Caki2 (cell line): ENCODE measurements at regions not wholly inside any gene's neighbourhood (a gene's known extent, or its start where the extent isn't known, plus 50 kb on each side); places are given as distances from the start of the nearest gene placed in this dataset.

Experiments
- DNase-seq: peaks from one replicate; pipeline ENCODE4 v3.0.0-alpha.2; 2015; ENCODE audit warnings: low read depth
- in situ Hi-C: cut with HindIII; loops from 2 replicates; pipeline ENCODE4 v1.10.0; 2016; ENCODE audit warnings: low sequenced_read_pairs, low pct_unique_long_range_greater_than_20kb, mixed read lengths

DNA sequence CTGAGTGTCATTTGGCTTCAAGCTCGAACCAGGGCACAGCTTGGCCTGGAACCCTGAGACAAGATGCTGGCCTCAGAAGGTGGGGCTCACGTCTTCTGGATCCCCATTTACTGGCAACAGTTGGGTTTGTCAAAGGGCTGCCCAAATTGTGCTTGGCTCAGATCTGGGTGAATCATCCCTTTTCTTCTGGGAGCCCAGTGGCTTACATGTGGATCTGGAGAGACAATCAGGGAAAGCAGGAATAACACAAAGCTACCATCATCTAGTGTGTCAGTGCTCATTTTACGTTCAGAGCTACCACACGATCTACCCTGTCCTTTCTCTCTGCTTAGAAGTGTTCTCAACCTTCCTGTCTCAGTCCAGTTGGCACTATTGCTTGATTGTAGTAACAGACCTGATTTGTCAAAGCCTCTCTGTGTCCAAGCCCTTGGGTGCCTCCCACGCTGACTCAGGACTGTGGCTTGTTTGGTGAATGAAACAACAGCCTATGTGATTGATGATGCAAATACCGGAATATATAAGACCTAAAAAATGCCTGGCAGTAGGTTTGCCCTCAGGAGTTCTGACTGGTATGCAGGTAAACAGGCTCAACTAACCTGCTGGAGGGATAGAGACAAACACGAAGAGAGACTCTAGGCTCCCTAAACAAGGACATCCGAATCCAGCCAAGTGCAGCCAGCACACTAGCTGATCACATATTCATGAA is 974.3 kb downstream of the VRK1 start:
- DNase-seq = no peak
- in situ Hi-C loops = no loop called here

DNA sequence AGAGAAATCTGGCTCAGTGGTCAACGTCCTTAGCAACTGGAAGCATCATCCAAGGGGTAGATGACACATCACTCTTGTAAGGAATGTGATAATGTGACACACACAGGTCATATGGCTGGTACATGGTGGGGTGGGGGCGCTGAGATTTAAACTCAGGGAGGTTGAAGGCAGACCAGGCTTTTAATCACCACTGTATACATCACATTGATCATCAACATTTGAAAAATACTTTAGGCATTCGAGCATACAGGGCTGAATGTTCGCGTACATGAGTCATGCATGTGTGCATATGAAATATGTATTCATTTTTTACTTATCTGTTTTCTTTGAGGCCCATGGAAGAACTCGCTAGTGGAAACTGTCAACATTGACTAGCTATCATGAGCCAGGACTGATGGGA is 976.4 kb downstream of the VRK1 start:
- in situ Hi-C loops = no loop called here
- DNase-seq = no peak

DNA sequence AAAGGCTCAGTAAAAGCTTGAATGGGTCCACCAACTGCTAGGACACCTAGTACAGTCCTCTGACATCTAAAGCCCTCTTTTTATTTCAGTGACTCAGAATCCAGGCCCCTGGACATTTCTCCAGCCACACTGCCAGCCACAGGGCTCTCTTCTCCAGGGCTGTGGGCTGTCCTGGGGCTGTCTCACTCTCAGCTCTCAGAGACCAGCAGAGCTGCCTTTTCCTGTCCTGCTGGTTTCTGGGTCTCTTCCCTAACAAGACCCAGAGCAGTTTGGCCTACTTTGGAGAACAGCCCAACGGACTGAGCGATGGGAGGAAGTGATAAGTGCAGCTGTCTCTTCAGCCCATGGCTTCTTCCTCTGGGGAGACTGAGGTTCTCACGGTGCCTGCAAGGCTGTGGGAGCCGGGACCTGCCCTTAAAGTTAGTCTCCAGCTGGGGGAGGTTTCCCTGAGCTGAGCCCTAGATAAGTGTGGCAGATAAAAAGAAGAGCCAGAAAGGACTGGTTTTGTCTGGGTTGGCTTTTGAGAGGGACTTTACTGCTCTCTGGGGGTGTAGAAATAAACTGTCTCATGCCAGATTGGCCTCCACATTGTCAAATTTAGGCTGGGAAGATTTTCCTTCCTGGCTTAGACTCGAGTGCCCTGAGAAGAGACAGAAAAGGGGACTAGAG is 979.8 kb downstream of the VRK1 start:
- in situ Hi-C loops = no loop called here
- no peak for DNase-seq

DNA sequence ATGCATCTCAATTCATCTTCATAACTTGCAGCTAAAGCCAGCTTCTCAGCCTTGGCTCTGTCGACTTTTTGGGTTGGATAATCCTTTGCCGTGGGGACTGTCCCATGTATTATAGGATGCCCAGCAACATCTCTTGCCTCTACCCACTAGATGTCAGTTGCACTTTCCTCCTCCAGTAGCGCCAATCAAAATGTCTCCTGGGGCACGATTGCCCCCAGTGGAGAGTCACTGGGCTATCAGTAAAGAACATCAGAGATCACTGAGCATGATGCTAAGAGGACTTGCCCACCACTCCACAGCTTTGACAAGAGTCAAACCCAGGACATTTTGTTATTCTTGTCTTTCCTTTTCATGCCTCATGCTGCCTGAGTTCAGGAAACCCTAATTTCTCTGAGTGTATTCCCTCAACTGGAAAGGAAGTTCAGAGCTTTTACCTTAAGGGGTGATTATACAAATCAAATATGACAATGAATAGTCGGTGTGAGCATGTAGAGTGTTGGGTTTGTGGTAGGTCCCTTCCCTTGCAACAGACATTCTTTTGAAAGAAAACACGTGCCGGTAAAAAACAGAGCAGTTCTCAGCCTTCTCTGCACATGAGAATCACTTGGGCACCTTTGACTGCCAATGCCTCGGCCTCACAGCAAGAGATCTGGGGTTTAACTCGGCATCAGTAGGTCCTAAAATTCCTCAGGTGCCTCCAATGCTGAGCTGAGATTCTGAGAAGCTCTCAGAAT is 980.6 kb downstream of the VRK1 start:
- in situ Hi-C loops = no loop called here
- no peak for DNase-seq

DNA sequence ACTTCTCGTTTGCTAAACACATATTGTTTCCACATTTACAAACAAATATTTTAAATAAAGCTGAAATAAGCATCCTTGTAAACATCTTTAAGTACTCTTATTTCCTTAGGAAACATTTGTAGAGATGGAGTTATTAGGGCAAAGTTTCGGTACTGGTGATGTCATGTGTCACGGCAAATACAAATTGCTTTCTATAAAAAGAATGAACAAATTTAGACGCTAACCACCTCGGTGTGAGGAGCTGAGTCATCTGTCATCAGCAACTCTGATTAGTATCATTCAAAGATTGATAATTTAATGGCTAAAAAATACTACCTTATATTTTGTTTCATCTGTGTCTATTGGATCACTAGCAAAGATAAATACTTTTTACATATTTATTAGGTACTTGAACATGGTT is 982.0 kb downstream of the VRK1 start:
- in situ Hi-C loops = no loop called here
- no peak for DNase-seq

DNA sequence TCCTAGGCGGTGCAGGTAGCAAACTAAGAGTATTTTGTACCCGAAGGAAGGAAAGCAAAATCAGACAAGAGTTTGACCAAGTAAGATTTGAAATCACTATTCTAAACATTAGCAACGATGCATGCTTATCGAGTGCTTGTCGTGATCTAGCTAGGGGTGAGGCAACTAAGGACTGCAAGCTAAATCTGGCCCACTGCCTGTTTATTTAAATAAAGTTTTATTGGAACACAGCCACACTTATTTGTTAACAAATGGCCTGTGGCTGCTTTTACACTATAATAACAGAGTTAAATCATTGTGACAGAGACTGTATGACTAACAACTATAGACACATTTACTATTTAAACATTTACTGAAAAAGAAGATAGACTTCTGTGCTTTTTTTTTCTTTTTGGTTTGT is 983.6 kb downstream of the VRK1 start:
- in situ Hi-C loops = no loop called here
- no peak for DNase-seq

DNA sequence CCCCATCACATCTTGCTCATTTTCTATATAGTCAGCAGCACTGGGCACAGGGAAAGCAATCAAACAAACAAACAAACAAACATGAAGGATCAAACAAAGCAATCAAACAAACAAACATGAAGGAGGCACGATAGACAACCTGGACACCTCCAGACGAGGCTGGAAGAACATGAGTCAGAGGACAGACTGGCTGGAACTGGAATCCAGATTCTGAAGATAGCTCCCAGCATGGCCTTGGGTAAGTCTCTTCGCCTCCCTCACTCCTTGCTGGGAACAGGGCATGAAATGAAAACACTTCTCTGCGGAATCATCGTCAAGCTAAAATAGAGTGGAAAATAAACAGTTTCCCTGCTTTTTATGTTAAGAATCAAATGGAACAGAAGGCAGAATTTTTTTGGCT is 984.8 kb downstream of the VRK1 start:
- in situ Hi-C loops = no loop called here
- no peak for DNase-seq

DNA sequence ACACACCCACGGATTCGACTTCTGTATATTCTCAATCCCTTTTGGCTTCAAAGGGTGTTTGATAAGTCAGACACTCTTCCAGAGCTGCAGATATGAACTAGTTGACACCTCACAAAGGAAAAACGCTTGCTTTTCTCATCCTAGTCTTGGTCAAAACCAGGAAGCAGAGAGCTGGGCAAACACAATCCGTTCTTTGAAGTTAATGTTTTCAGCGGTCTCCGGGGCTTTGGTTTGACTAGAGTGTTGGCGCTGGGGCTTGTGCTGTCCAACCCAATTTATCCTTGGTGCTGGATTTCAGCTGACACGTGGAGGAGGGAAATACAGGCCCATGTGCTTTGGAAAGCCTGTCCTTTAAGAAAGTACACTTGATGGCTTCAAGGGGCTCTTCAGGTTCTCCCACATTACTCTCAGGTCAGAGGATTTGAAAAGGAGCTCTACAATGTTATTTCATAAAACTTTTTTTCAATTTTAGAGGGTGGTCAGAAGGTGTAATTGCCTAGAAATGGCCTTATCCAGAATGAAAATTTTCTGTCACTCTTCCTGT is 985.8 kb downstream of the VRK1 start:
- DNase-seq = no peak

DNA sequence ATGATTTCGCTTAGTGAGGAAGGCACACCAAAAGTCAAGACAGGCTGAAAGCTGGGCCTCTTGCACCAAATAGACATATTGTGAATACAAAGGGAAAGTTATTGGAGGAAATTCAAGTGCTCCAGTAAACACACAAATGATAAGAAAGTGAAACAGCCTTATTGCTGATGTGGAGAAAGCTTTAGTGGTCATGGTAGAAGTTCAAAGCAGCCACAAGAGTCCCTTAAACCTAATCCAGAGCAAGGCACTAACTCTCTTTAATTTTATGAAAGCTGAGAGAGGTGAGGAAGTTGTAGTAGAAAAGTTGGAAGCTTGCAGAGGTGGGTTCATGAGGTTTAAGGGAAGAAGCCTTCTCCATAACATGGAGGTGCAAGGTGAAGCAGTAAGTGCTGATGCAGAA is 988.3 kb downstream of the VRK1 start:
- DNase-seq = no peak
- in situ Hi-C loops = no loop called here

More for the DNA sequence above, 985.8 kb downstream of the VRK1 start:
- in situ Hi-C loops = no loop called here

DNA sequence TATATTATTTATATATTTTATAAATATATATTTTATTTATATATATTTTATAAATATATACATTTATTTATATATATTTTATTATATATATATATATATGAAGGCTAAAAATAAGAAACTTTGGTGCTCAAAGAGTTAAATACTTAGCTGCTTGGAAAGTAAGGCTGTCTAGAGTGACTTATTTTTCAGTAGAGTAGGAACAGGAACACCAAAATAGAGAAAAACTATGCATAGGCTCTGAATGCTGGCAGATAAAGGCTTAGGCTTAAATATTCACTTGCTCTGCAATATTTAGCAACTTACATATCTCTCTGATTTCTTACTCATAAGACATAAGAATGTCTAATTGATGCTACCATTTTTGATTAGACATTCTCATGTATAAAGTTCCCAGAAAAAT is 991.2 kb downstream of the VRK1 start:
- in situ Hi-C loops = no loop called here
- no peak for DNase-seq

DNA sequence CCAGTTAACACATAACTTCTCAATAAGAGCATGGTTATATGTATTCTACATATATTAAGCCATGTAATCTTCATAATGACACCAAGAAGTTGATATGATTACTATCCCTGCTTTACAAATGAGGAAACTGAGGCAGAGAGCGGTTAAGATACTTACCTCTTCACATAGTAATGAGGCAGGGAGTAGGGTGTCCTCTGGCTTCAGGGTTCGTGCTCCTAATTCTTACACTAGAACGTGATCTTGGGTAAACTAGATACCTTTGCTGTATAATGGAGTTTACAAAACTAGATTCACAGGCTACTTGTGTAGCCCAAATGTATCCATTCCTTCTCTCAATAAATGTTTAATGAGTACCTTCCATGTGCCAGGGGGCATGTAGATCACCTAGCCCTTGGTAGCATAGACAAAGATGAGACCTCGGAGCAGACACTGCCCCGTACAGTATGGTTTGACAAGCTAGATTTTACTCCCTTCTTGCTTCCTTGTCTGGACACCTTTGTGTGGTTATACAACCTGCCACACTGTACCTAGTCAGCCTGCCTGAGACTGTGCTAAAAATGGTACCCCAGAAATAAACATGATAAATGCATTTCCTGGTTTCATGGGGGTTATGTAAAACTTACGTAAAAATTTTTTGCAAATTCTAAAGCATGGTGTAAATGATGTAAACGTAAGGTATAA is 991.8 kb downstream of the VRK1 start:
- no peak for DNase-seq
- in situ Hi-C loops = no loop called here

DNA sequence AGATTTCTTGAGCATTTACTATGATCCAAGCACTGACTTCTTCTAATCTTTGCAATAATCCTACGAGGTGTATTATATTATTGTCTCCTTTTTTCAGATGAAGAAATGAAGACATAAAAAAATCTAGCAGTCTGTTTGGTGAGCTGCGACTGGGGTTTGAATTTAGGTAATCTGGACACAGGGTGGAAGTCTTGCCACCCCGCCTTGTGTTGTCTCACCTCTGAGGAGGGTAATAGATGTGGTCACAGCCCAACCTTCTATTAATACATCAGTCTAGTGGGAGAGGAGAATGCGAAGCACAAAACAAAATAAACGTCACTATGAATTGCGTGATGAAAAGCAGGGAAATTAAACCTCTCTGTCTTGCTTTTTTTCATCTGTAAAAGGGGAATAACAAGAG is 993.9 kb downstream of the VRK1 start:
- in situ Hi-C loops = no loop called here
- DNase-seq = no peak

DNA sequence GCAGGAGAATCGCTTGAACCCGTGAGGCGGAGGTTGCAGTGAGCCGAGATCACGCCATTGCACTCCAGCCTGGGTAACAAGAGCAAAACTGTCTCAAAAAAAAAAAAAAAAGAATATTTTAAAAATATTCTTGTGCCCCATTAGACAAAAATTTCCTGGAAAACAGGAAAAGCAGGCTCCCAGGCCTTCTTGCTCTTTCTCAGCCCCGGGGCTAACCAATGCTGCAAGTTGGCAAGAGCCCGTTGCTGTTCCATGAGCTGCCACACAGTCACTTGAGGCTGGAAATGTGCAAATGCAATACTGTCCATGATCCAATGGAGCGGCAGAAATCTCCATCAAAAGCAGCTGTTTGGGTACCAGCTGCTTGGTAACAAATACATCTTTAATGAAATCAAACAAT is 994.7 kb downstream of the VRK1 start:
- in situ Hi-C loops = no loop called here
- DNase-seq = no peak

DNA sequence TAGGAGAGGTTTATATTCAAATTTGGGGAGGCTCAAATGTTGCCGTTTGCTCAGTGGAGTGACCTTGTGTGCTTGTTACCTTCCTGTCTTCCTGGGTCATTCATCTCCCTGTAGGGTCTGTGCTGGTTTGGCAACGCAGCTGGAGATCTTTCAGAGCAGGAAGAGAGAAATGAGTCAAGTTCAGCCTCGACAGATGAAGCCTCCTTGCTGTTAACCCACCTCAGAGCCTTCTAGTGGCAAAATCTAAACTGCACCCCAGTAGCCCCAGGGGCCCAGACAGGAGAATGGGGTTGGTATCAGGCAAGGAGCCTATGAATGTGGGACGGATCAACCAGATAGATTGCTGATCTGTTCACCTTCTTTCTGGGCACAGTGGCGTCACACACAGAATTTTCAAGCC is 999.3 kb downstream of the VRK1 start:
- in situ Hi-C loops = no loop called here
- no peak for DNase-seq

DNA sequence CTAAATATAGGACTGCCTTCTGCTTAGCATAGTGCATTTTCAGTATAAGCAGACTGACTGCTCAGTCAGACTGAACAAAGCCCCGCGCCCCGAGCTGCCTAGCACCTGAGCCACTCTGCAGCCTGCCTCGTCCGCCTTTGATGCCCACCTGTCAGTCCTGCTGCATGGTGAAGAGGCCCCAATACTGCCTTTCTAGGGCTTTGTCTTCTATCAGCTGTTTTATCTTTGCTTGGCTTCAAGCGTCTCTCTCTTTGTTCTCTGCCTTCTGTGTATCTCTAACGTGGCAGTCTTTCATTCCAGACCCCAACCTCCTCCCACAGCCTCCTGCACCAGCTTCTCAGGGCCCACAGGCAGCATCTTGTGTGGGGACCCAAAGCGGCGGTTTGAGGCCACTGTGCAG is 1001.0 kb downstream of the VRK1 start:
- in situ Hi-C loops = no loop called here
- DNase-seq = no peak

DNA sequence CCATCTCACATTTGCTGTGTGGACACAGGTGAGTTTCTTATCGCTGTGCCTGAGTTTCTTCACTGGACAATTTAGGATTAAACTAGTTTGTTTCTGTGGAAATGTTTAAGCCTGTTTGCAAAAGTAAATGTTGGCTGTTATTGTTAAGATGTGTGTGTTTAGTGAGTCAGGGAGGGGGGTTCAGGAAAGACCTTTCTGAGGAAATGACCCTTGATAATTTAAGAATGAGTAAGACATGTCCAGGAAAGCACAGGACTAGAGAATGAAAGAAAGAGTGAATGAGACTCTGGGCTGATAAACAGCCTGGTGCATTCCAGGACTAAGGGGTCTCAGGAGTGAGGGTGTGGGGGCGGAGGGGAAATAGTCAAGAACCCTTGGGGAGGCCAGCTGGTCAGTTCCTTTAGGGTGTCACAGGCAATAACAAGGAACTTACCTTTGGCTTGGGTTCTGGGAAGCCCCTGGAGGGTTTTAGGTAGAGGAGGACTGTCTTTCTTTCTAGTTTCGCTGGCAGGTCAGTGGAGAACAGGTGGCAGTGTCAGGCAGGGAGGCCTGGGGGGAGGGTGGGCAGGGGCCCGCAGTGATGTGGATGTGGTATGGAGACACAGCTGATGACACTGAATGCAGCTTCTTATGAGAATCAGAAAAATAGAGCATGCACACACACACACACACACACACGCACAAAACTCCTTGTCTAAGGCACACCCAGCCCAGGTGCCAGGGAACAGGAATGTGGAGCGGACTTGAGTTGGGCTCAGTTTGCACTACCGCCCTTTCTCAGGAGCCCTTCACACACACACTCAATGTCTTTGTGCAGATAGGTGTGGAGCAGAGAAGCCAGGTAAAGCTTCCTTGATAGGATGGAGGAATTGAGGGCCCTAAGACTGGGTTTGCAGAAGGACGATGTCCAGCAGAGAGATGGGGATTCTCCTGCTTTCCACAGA is 1005.5 kb downstream of the VRK1 start:
- DNase-seq = no peak
- in situ Hi-C loops = no loop called here

DNA sequence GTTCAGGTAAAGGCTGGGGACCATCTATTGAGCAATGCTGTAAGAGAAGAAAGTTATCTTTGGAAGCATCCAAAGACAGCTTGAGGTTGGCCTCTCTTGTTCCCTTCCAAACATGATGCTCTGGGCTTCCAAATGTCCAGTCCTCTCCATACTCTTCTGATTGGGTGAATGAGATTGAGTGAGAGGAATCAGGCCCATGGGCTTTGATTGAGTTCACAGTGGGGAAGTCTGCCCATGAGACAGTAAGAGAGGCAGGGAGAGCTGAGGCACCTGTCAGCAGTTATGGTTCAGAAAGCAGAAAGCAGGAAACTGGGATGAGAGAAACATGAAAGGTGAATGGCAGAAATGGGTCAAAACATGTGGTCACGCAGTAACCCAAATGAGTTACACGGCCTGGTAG is 1006.9 kb downstream of the VRK1 start:
- in situ Hi-C loops = no loop called here
- DNase-seq = no peak

DNA sequence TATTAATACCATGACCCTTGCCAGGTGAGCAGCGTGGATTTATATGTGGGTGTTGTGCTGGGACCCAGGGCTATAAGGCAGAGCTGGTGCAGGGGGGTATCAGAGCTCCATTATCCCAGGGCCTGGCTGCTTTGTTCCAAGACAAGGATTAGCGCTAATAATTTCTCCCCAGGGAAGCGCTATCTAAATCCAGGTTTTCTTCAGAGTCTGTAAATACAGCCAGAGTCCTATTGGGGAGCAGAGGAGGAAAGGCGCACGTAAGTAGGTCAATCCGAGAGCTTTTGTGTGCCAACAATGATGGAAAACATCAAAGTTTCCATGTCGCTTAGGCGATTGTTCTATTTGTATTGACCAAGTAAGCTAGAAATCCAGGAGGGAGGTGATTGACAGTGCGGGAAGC is 1009.7 kb downstream of the VRK1 start:
- no peak for DNase-seq
- in situ Hi-C loops = no loop called here
